ENCODE measurements at regions not wholly inside any gene's neighbourhood (a gene's known extent, or its start where the extent isn't known, plus 50 kb on each side); places are given as distances from the start of the nearest gene placed in this dataset.

DNA sequence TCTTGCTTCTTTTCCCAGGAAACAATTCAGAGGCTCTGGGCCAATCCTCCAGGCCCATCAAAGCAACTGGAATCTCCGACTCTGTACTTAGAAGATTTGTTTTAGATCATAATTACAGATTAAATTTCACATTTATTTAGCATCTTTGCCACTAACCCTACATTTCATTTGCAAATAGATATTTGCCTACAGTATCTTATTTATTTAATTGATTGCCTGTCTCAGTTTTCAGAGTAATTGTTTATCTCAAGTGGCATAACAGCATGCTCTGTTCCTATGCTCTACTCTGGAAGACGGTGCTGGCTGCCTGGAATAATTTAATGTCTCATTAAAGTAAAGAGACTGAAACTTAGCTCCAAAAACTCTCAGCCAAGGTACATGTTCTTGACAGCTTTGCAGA is 213.4 kb downstream of the HNMT start:
- no peak for DNase-seq

DNA sequence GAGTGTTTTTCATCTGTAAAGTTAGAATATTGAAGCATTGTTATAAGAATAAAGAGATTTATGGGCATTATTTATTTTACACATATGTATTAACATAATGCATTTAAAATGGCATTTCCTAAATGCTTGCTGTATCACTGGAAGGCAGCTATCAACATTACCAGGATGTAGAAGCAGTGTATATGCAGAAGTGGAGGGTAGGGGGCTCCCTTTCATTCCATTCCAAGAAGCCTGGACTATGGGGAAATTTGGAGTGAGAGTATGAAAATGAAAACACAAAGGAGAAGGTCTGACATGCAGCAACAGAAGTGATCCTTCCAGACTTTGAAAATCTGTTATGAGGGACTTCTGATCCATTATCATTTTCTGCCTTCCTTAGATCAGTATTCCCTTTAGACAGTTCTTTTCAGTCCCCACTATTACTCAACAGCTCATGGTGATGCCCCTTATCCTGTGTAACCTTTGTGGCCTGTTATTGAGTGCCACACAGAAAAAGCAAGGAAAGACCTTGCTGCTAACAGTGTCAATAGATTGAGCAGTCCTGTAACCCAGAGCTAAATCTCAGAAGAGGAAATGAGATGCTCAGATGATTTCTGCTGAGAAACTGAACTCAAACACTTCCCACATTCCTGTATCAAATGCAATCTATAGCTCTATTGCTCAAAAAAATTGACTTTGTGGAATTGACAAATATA is 216.6 kb downstream of the HNMT start:
- no peak for DNase-seq

DNA sequence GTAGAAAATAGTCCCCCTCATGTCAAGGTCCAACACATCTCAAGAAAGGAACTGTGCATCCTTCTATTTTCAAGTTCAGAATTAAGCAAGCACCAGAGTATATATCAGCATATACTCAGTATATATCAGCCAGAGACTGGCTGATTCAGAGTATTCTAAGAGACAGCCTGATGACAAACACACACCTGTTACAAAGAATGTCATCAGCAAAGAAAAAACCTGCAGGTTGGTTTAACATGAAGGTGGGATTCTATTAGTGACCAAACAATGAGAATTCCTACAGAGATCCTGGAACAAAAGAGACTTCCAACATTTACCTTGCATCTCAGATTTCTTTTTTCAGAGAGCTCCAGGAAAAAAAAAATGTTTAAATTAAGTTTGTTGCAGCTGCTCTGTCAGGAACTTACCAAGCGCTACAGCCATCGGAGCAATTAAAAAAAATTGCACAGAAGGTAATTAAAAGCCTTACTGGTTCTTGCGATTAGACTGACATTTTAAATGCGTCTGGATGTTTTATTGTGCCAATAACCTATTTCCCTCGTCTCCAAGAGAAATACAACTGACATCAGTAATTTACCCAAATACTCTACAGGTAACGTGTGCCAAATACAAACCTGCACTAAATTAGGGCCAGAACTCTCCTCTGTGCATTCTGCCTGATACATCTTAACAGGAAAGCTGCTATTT is 218.1 kb downstream of the HNMT start:
- DNase-seq = no peak

DNA sequence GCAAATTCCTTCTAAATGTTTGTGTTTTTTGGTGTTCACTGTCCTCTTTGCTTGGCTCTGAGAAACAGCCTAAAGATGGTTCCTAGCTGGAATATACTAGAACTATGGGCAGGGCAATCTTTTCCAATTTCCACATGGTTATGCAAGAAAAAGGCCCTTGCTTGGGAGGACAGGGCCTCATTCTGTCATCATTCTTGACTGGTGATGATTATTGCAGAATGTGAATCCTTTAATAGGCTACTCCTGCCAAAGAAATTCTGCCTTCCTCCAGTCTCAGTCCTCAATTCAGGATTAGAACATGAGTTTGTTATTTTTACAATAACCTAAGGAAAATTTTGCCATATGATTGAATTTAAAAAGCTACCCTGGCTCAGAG is 218.7 kb downstream of the HNMT start:
- no peak for DNase-seq

DNA sequence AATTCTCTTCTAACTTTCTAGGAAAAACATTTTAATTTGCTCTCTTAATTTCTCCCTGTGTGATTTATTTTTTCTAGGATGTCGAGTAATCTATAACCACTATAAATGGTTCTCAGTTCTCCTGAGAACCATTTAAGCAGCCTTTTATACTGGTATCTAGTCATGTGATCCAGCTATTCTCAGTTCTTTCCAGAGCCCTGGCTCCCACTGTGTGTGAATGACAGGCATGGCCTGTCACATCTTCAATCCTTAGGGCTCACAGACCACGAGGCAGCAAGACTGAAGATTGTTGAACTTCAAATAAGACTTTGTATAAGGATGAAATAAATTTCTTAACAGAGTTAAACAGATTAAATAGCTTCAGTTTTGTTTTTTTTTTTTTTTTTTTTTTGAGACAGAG is 219.4 kb downstream of the HNMT start:
- no peak for DNase-seq

DNA sequence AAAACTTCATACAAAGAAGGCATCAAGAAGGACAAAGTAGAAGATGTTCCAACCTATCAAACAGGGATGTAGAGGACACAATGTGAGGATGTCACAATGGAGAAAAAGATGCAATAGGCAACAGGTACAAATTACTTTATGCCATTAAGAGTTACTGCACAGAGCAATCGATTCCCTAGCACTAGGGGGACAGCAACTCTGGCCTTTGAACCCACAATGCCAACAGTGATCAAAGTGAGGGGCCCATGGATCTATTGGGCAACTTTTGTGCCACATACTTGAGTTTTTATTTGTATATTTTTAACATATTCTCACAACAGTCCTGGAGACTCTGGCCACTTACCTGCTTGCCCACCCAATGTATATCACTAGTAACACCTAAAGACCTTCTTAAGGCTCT is 220.2 kb downstream of the HNMT start:
- DNase-seq = no peak

DNA sequence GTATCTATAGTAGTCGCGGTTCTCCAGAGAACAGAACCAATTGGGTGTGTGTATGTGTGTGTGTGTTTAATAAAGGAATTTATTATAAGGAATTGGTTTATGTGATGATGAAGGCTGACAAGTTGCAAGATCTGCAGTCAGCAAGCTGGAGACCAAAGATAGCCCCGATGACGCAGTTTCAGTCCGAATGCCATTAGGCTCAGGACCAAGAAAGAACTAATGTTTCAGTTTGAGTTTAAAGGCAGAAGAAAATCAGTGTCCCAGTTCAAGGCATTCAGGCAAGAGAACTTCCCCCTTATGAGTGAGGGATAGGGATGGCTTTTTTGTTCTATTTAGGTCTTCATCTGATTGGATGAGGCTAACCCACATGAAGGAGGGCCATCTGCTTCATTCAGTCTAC is 221.6 kb downstream of the HNMT start:
- DNase-seq = no peak

DNA sequence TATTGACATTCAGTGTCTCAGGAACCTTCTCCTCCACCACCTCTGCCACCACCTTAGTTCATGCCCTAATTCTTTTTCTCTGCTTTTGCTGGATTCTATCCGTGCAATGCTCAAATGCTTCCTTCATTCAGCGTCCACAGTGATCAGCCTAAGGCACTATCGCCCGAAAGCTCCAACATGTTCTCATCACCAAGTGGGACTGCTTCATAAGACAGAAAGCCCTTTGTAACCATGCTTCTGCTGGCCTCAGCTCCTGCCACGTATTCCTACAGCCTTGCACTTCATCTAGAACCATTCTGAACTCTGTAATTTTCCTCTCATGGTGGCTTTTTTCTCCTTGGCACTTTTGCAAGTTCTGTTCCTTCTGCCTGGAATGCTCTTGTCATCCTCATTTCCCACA is 222.9 kb downstream of the HNMT start:
- no peak for DNase-seq

DNA sequence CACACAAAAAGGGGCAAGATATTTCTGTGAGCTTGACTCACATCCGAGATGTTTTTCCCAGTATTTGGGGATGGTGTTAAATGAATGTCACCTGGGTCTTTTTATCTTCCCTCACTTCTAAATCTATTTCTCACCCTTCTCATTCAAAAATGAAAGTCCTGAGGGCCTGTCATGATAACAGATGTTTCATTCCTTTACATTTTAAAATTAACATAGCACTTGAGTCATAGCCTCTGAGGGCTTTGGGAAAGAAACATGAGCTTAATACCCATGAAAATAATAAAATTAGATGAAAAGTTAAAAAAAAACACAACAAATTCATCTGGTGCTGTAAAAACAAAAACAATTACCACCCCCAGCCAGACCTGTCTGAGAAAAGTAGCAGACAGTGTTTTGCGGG is 226.7 kb downstream of the HNMT start:
- no peak for DNase-seq

DNA sequence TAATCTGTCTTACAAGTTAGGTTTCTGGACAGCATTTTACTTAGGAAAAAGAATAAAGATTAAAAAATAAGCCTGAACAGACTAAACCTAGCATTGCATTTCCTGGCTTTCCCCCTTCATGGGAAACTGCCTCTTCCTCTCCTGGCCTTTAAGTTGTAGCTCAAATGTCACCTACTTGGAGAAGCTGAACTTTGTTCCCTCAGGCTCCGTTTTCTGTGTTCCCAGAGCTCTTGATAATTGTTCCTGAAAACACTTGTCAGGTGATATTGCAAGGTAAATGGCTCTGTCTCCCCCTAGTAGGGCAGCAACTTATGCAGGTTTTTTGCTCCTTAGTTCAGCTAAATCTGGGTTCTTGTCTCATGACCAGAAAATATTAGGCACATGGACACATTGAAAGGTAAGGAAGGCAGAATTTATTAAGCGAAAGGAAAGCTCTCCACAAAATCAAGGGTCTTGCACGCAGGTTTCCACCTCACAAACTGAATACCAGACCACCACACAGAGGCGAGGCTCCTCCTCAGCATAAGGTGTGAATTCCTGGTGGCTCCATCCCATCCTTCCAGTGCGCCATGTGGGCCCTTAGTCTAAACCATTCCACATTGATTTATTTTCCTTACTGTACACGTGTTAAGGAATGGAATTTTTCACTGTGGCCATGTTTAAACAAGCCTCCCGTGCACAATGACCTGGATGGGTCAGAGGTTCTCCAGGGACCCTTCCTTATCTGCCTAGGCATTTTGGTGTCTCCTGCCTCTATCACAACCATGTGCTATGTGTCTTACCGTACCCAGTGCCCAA is 229.3 kb downstream of the HNMT start:
- no peak for DNase-seq

DNA sequence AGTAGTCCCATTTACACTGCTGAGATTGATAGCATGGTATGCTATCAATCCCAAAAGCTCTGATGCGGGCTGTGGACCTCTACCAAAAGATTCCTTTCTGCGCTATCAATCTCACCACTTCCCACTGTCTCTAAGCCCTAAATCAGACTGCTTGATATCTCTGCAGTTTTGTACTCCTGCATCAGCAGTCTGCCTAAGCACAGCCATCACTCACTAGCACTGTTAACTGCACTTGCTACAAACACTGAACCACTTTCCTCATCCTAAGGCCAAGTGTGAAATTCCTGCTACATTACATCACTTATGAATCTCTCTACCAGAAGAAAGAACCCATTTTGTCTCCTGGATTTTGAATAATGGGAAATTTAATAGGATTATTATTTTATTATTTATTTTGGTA is 237.0 kb downstream of the HNMT start:
- no peak for DNase-seq

DNA sequence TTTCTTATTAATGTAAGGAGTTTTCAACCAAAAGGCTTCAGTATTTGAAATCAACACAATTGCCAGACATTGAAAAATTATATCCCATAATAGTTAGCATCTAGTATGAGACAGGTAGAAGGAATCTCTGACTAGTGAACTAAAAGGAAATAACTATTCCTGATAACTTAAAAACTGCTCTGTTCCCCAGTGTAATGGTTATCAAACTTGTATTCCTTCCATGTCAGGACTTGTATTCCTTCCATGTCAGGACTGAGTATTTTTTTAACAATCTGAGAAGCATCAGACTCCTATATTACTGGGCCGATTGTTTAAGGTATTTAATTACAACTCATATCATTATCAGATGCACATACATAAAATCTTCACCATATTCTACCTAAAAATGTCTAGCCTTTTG is 238.5 kb downstream of the HNMT start:
- no peak for DNase-seq

DNA sequence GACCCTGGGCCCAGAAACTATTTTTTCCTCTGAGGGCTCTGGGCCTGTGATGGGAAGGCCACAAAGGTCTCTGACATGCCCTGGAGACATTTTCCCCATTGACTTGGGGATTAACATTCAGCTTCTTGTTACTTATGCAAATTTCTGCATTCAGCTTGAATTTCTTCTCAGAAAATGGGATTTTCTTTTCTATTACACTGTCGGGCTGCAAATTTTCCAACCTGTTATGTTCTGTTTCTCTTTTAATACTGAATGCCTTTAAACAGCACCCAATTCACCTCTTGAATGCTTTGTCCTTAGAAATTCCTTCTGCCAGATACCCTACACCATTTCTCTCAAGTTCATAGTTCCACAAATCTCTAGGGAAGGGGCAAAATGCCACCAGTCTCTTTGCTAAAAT is 241.0 kb downstream of the HNMT start:
- no peak for DNase-seq

DNA sequence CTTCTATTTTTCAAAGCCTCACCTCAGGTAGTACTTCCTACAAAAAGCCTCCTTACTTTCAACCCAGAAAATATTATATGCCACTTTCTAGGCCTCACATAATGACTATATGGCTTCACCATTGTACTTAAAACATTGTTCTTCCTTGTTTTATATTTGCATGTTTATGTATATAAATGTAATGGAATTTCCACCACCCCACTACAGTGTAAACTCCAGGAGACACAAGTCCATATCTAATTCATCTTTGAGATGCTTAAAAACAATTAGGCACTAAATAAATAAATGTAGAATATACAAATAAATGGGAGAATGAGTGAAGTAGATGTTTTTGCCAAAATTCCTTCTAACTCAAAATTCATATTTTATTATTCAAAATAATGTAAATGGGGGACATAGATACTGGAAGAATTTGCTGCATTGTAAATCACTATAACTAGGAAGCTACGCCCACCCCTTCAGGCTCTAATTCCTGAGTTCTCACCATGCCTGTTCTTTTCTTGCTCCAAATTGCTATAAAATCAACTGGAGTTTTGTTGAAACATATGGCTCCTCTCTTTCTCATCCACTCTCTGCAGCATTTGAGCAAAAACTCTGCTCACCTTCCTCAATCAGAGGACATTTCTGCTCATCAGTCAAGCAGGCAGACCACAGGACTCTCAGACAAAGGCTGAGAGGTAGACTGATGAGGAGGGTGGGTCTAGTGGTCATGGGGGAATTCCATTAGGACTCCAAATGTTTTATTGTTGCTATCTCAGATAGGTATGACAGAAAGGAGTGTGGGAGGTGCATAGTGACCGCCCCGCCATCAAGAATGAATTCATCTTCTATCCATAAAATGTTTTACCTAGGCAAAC is 243.0 kb downstream of the HNMT start:
- DNase-seq = no peak

DNA sequence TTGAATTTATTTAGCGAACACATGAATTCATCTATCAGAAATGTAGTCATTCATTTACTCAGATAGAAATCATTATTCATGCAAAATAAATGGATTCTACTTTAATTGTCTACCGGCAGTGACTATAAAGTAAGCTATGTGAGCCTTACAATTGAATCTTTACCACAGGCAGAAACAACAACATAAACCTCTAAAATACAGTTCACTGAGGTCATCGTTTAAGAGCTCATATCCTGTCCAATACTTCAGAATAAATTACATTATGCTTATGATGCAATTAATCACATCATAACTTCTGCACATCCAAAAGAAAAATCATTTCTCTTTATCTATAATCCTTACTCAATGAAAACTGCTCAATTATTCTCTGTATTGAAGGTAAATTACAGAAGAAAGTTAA is 244.7 kb downstream of the HNMT start:
- DNase-seq = no peak

DNA sequence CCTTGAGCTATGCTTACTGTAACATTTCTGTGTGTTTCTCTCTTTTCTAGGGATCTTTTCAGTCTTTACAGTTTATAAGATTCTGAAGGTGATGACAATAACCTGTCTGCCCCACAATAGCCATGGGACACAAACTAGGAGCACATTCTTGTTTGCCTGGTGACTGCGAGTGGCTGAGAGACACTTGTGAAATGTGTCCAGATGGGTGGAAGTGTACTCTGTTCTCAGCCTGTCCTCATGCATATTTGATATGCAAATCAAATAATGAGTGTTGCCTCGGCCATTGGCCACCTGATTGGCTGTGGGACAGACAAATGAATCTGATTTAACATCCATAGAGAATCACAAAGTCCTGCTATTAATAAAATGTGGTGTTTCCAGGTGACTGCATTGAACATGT is 246.2 kb downstream of the HNMT start:
- no peak for DNase-seq

DNA sequence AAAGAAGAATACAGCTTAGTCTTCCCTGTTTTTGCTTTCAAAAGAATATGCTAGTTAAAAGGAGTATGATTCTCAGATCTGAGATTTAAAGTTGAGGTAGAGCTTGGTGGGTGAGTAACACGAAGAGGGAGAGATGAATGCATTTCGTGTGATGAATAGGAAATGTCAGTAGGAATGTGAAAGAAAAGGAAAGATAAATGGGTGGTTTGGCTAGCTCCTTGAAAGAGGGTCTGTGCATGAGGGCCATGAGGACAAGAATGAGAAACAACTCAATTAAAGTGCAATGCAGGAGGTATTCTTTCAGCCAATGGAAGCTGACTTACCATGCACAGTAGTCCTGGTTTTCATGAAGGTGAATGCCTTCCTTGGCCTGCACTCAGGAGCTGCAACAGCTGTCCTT is 248.2 kb downstream of the HNMT start:
- DNase-seq = no peak

DNA sequence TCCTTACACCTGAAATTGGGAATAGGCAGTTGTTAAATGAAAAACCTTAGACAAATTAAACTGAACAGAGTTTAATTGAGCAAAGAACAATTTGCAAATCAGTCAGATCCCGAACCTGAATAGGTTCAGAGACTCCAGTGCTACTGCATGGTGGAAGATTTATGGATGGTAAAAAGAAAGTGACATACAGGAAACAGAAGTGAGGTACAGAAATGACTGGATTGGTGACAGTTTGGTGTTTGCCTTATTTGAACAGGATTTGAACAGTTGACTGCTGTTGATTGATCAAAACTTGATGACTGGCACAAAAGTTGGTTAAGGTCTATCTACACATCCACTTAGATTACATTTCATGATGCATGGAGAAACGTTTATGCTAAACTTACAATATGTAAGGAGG is 248.8 kb downstream of the HNMT start:
- DNase-seq = no peak

DNA sequence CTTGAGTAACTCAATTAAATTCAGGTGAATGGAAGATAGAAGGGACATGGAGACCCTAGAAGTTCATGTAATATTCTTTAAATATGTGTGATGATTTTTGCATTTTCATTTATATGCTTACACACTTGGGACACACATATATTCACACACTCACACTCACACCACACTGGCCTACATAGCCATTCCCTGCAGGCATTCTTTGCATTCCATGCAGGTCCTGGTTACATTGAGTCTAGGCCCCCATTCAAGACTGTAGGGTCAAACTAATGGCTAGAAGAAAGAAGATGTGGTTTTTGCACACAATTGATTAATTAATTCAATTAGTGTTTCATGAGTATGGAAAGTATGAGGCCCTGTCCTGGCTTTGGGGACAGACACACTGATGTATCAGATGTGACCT is 249.4 kb downstream of the HNMT start:
- DNase-seq = no peak

DNA sequence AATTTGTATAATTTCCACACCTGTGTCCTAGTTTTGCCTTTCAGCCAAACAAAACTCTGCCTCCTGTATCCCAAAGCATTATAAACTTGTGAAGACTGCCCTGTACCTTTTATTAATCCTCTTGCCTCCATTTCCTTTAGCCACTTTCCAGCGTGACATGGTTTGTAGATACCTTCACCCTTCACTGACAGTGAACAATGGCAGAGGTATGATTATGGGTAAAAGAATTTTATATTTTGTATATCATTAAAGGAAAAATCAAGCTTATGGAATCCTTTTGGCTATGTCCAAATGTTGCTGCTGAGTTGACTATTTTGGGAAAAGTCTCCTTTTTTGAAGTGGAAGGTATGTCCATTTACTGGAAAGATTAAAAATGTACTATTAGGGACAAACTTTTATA is 251.7 kb downstream of the HNMT start:
- DNase-seq = no peak

DNA sequence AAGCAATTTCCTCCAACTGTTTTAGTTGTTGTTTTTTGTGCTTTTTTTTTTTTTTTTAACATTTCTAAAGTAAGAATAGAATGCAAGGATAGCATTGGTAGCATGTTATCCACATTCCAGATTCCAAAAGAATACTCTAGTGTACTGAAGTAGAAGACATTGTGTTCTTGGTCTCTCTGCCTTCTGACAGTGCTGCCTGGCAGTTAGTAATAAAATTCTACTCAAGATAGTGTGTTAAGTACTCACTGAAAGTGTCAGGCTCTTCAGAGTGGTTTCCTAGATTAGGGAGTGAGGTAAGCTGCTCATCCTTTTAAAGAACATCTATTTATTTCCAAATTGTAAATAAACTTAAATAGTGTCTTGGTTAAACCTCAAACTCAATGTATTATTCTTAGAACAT is 253.7 kb downstream of the HNMT start:
- DNase-seq = no peak

DNA sequence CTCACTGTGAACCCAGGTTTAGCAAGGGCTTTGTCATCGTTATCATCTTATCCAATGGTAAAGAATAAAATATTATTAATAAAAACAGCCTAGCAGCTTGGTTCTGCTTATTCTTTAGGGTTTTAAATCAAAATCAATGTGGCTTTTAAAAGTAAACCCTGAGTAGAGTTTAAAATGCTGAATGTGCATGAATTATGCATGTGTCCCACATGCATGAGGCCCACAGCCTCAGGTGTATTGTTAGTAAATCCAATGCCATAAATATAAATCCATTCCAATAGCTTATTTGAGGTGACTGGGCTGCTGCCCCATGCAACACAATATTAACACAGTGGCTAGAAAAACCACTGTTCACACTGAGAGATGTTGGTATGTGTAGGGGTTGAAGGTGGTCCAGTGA is 254.1 kb downstream of the HNMT start:
- DNase-seq = no peak

DNA sequence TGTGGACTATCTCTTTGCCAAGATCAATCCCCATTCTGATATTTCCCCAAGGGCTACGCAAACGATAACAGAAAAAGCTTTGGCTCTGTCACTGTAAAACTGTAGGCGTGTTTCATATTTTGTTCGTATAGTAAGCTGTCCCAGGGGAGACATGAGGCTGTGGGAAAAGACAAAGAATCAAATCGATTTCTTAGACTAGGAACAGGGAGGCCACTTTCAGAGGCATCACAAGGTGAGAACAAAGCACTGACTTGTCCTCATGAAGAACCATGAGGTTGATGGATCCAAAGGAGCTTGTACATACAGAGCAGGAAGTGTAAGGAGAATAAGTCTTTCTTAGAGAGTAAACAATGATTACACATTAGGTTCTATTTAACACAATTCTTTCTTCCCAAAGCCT is 255.7 kb downstream of the HNMT start:
- DNase-seq = no peak
